CD4-positive, CD25-positive, alpha-beta regulatory T cell (primary cell): ENCODE measurements at regions not wholly inside any gene's neighbourhood (a gene's known extent, or its start where the extent isn't known, plus 50 kb on each side); places are given as distances from the start of the nearest gene placed in this dataset.

Experiments used
- ATAC-seq, 2 donors: fragments of 150-1000 bp; cut with Tn5 transposase; one replicate each; pipeline ENCODE4 v1.10.0; 2021; ENCODE audit warnings: low read depth in 2 of 2, moderate number of reproducible peaks in 2 of 2, moderate library complexity in 1 of 2
- DNase-seq, 3 donors: peaks; one replicate each; pipeline versions ENCODE4 v3.0.0 to v3.0.0-alpha.2; 2012 to 2022; ENCODE audit warnings: mixed read lengths in 1 of 3
- H3K27ac ChIP-seq: one replicate; pipeline ENCODE4 v1.7.0; 2013; ENCODE audit warnings: mild to moderate bottlenecking, low read length; ENCODE audit not compliant: insufficient read depth, poor library complexity, severe bottlenecking
- H3K27me3 ChIP-seq: one replicate; pipeline ENCODE4 v1.7.0; 2013; ENCODE audit warnings: low read length; ENCODE audit not compliant: control insufficient read depth, insufficient read depth
- H3K36me3 ChIP-seq: one replicate; pipeline ENCODE4 v1.7.0; 2013; ENCODE audit warnings: mild to moderate bottlenecking, low read length, moderate library complexity; ENCODE audit not compliant: control insufficient read depth, insufficient read depth
- H3K4me1 ChIP-seq: 2 replicates; pipeline ENCODE4 v1.7.0; 2013; ENCODE audit warnings: mild to moderate bottlenecking, low read length; ENCODE audit not compliant: insufficient read depth, control insufficient read depth, poor library complexity, severe bottlenecking
- H3K4me3 ChIP-seq: one replicate; pipeline ENCODE4 v1.7.0; 2013; ENCODE audit warnings: low read depth, mild to moderate bottlenecking, low read length, moderate library complexity
- H3K9me3 ChIP-seq, 2 experiments: 1 replicate in 1 of 2; 2 replicates in 1 of 2; pipeline ENCODE4 v1.7.0; 2013; ENCODE audit warnings: low read length in 2 of 2, mild to moderate bottlenecking in 1 of 2, moderate library complexity in 1 of 2; ENCODE audit not compliant: control insufficient read depth in 2 of 2
- H3K27ac Mint-ChIP-seq, 3 donors: one replicate each; pipeline ENCODE4 v1.8.0; 2020 to 2022; ENCODE audit warnings: mild to moderate bottlenecking in 3 of 3, mixed read lengths in 3 of 3, moderate library complexity in 2 of 3
- H3K27me3 Mint-ChIP-seq: one replicate; pipeline ENCODE4 v1.8.0; 2022; ENCODE audit warnings: mild to moderate bottlenecking, mixed read lengths
- H3K36me3 Mint-ChIP-seq: one replicate; pipeline ENCODE4 v1.8.0; 2020; ENCODE audit warnings: mixed read lengths
- H3K4me1 Mint-ChIP-seq, 4 donors: one replicate each; pipeline ENCODE4 v1.8.0; 2020 to 2022; ENCODE audit warnings: mixed read lengths in 4 of 4, mild to moderate bottlenecking in 1 of 4
- H3K4me3 Mint-ChIP-seq, 4 donors: one replicate each; pipeline ENCODE4 v1.8.0; 2020 to 2022; ENCODE audit warnings: mild to moderate bottlenecking in 4 of 4, mixed read lengths in 4 of 4, moderate library complexity in 3 of 4
- H3K9me3 Mint-ChIP-seq, 7 donors: one replicate each; pipeline ENCODE4 v1.8.0; 2020 to 2022; ENCODE audit warnings: mixed read lengths in 7 of 7, mild to moderate bottlenecking in 3 of 7, moderate library complexity in 2 of 7

DNA sequence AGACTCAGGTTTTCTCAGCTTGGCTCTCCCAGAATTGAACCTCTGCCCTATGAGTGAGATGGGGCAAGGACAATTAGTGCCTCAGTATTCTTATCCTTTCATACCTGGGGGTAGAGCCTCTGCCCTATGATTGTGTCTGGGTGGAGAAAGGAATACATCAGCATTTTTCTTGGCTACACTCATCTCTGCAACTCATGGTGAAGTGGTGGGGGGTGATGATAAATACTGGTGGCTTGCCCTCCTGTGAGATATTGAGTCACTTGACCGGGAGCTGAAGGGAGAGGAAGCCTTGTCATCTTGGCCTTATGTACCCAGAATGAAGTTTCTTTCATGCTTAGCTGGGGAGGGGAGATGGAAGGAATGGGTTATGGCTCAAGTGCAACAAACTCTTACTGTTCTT, 71.3 kb upstream of the ENOX2 start:
- Histone ChIP-seq H3K36me3 (no peaks in the 10 kb centered on the region), H3K4me3 (no peak overlapping the region), H3K4me1 (no peaks in the 10 kb centered on the region), H3K27ac (no peak overlapping the region), H3K27me3 (peaks cover 2% of the 10 kb centered on the region), H3K9me3 (no peaks in the 10 kb centered on the region)
- H3K27me3 Mint-ChIP-seq, result peaks cover 5% of the 10 kb centered on the region
- H3K4me1 Mint-ChIP-seq, result no peaks in the 10 kb centered on the region
- no peak for ATAC-seq
- no peak for DNase-seq
- no peaks in the 10 kb centered on the region for H3K9me3 Mint-ChIP-seq
- no peak overlapping the region for H3K27ac Mint-ChIP-seq
- H3K4me3 Mint-ChIP-seq, result no peak overlapping the region
- no peaks in the 10 kb centered on the region for H3K36me3 Mint-ChIP-seq

DNA sequence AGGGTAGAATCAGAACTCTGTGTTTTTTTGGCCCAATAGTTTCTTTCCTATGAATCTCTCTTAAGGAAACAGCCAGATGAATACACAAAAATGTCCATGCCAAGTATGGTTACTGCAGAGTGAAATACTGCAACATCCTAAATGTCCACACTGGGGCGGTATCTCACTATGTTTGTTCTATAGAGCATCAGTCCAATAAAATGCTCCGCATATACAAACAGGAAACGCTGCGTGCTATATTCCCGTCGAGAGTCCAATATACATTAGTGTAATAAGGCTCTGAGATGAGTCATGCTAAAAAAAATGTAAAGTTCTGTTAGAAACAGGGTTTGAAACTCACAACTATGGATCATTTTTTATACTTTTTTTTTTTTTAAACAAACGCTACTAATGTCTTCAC, 72.9 kb upstream of the ENOX2 start:
- no peaks in the 10 kb centered on the region for H3K9me3 Mint-ChIP-seq

DNA sequence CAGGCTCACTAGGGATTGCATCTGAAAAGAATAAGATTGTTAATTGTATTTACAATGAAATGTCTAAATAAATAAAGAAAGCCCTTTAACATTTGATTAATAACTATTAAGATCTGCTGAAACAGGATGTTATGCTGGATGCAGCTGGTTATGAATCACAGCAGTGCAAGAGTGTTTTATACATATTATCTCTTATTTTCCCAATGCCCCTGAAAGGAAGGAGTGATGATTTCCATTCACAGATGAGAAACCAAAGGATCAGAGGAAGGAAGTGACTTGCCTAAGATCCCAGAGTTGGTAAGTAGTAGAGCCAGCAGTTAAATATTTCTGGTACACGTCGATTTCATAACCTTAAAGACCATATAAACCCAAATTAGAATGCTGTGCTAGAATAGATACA, 76.3 kb upstream of the ARHGAP36 start:
- no peak for DNase-seq
- H3K36me3 Mint-ChIP-seq, result no peaks in the 10 kb centered on the region
- no peak for ATAC-seq
- H3K27ac Mint-ChIP-seq, result no peak overlapping the region
- Histone ChIP-seq H3K27me3 (no peaks in the 10 kb centered on the region), H3K9me3 (no peaks in the 10 kb centered on the region), H3K4me1 (no peaks in the 10 kb centered on the region), H3K27ac (no peak overlapping the region), H3K36me3 (no peaks in the 10 kb centered on the region), H3K4me3 (no peak overlapping the region)
- H3K27me3 Mint-ChIP-seq, result peaks cover 4% of the 10 kb centered on the region
- H3K9me3 Mint-ChIP-seq, result peaks cover 0 to 2% (median 0%) of the 10 kb centered on the region in 7 donors
- no peak overlapping the region for H3K4me3 Mint-ChIP-seq
- H3K4me1 Mint-ChIP-seq, result no peaks in the 10 kb centered on the region

More for the DNA sequence above, 72.9 kb upstream of the ENOX2 start:
- H3K36me3 Mint-ChIP-seq, result no peaks in the 10 kb centered on the region
- Histone ChIP-seq H3K4me1 (no peaks in the 10 kb centered on the region), H3K27ac (no peak overlapping the region), H3K27me3 (peaks cover 2% of the 10 kb centered on the region), H3K4me3 (no peak overlapping the region), H3K36me3 (no peaks in the 10 kb centered on the region), H3K9me3 (no peaks in the 10 kb centered on the region)
- no peak overlapping the region for H3K4me3 Mint-ChIP-seq
- no peaks in the 10 kb centered on the region for H3K4me1 Mint-ChIP-seq
- DNase-seq, result peak in 2 of 3 donors; percentile 10 to 32
- no peak for ATAC-seq
- H3K27me3 Mint-ChIP-seq, result peaks cover 5% of the 10 kb centered on the region
- H3K27ac Mint-ChIP-seq, result no peak overlapping the region

DNA sequence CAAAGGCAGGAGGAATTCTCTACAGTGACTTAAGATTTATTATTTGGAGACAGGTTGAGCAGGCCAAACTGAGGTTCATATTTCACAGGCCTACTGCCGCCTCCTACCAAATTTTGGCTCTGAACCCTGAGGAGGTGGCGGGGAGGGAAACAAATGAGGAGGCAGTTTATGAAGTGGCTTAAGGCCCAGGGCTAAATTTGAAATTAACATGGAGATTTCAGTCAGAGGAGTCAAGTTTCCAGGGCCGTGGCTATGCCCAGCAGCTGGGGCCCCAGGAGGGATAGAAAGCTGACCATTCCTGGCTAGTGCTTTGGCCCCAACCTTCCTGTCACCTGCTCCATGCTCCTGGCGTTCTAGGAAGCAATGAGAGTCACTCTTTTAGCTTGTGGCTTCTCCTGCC, 73.4 kb upstream of the ARHGAP36 start:
- H3K9me3 ChIP-seq, result no peaks in the 10 kb centered on the region
- no peak overlapping the region for H3K4me3 ChIP-seq
- H3K27ac ChIP-seq, result no peak overlapping the region
- H3K27ac Mint-ChIP-seq, result no peak overlapping the region
- no peaks in the 10 kb centered on the region for H3K4me1 Mint-ChIP-seq
- peaks cover 4% of the 10 kb centered on the region for H3K27me3 Mint-ChIP-seq
- H3K4me1 ChIP-seq, result no peaks in the 10 kb centered on the region
- no peaks in the 10 kb centered on the region for H3K36me3 Mint-ChIP-seq
- peaks cover 2% of the 10 kb centered on the region for H3K27me3 ChIP-seq
- no peaks in the 10 kb centered on the region for H3K36me3 ChIP-seq
- no peak for ATAC-seq
- DNase-seq, result no peak
- no peak overlapping the region for H3K4me3 Mint-ChIP-seq
- H3K9me3 Mint-ChIP-seq, result peaks cover 0 to 2% (median 0%) of the 10 kb centered on the region in 7 donors

DNA sequence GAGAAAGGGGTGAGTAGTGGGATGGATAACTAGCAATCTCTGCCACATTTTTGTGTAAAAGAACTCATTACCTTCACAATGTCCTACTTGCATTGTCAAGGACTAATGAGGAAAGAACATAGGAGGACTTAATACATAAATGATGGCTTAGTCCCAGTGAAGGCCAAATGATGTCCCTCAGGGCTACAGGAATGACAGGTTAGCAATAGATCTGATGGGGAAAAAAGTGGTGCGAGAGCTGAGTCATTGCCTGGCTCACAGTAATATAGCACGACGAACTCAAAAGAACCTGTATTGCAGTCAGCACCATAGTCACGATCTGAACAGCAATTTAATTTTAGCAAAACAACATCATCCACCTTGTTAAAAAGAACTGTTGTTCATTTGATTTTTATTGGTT, 70.9 kb upstream of the ARHGAP36 start:
- H3K4me3 ChIP-seq, result no peak overlapping the region
- H3K36me3 ChIP-seq, result no peaks in the 10 kb centered on the region
- Mint-ChIP-seq H3K36me3 (no peaks in the 10 kb centered on the region), H3K27me3 (peaks cover 8% of the 10 kb centered on the region), H3K4me3 (no peak overlapping the region), H3K27ac (no peak overlapping the region), H3K4me1 (no peaks in the 10 kb centered on the region), H3K9me3 (peaks cover 0 to 2% (median 0%) of the 10 kb centered on the region in 7 donors)
- no peak overlapping the region for H3K27ac ChIP-seq
- H3K27me3 ChIP-seq, result peaks cover 2% of the 10 kb centered on the region
- DNase-seq (no peak), ATAC-seq (no peak)
- H3K4me1 ChIP-seq, result no peaks in the 10 kb centered on the region
- H3K9me3 ChIP-seq, result no peaks in the 10 kb centered on the region

DNA sequence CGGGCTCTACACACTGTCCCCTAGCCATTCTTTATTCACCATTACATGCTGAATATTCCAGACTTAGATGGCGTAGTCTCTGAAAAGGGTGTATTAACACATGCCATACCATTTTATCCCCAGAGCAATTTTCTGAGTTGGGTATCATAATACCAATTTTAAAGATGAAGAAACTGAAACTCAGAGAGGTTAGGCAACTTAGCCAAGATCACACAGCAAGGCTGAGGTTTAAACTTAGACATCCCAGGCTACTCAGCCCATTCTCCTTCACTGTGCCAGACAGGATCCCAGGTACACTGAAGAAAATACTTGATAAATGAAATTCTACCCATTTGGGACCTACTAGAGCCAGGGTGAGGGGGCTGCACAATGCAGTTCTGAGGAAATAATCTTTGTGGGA, 67.4 kb upstream of the ARHGAP36 start:
- DNase-seq (no peak), ATAC-seq (no peak)
- no peaks in the 10 kb centered on the region for H3K36me3 ChIP-seq
- no peaks in the 10 kb centered on the region for H3K4me1 Mint-ChIP-seq
- H3K27me3 Mint-ChIP-seq, result peaks cover 6% of the 10 kb centered on the region
- no peaks in the 10 kb centered on the region for H3K9me3 ChIP-seq
- no peak overlapping the region for H3K27ac ChIP-seq
- H3K4me3 ChIP-seq, result no peak overlapping the region
- H3K4me3 Mint-ChIP-seq, result no peak overlapping the region
- H3K36me3 Mint-ChIP-seq, result no peaks in the 10 kb centered on the region
- H3K27me3 ChIP-seq, result peaks cover 2% of the 10 kb centered on the region
- H3K4me1 ChIP-seq, result no peaks in the 10 kb centered on the region
- no peak overlapping the region for H3K27ac Mint-ChIP-seq
- peaks cover 0 to 1% (median 0%) of the 10 kb centered on the region in 7 donors for H3K9me3 Mint-ChIP-seq

DNA sequence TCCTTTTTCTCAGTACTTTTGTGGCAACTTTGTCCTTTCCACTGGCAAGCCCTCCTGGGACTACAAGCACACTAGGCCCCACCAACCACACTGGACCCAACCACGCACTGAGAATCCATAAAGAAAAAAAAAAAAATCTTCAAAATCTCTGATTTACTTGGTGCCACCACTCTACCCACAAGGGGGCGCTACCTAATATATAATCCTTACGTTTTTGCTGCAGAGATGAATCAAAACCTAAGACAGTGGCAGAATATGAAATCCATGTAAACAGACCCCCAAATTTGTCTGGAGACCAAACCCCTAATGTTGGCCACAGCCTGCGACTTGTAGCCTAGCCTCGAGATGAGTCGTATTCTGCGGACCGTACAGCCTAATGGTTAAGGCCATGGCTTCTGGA, 63.5 kb upstream of the ARHGAP36 start:
- no peaks in the 10 kb centered on the region for H3K27me3 ChIP-seq
- Mint-ChIP-seq H3K4me3 (no peak overlapping the region), H3K4me1 (no peaks in the 10 kb centered on the region), H3K27me3 (peaks cover 6% of the 10 kb centered on the region), H3K27ac (no peak overlapping the region), H3K36me3 (no peaks in the 10 kb centered on the region), H3K9me3 (peaks cover 0 to 3% (median 0%) of the 10 kb centered on the region in 7 donors)
- no peaks in the 10 kb centered on the region for H3K9me3 ChIP-seq
- no peak overlapping the region for H3K4me3 ChIP-seq
- peak in 1 of 3 donors; percentile 23 for DNase-seq
- ATAC-seq, result no peak
- no peaks in the 10 kb centered on the region for H3K36me3 ChIP-seq
- no peaks in the 10 kb centered on the region for H3K4me1 ChIP-seq
- H3K27ac ChIP-seq, result no peak overlapping the region

DNA sequence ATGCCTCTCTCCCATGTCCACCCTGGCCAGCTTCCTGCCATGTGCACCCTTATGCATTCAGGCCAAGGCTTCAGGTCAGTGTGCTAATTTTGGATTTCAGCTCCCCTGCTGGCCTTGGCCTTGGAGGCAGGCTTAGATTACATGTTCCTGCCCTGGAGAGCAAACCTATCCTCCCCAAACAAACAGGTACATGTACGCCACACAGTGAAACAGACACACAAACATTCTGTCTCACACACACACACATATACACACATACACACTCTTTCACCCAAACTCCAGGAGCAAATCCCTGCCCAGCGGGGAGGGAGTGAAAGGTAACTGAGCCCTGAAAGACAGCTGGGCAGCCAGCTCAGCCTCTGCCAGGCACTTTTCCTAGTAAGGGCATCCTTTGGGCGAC, 62.7 kb upstream of the ARHGAP36 start:
- Histone ChIP-seq H3K27ac (no peak overlapping the region), H3K27me3 (no peaks in the 10 kb centered on the region), H3K9me3 (no peaks in the 10 kb centered on the region), H3K36me3 (no peaks in the 10 kb centered on the region), H3K4me3 (no peak overlapping the region), H3K4me1 (no peaks in the 10 kb centered on the region)
- no peak overlapping the region for H3K4me3 Mint-ChIP-seq
- H3K4me1 Mint-ChIP-seq, result no peaks in the 10 kb centered on the region
- H3K27me3 Mint-ChIP-seq, result peaks cover 8% of the 10 kb centered on the region
- DNase-seq, result no peak
- H3K9me3 Mint-ChIP-seq, result peaks cover 0 to 3% (median 0%) of the 10 kb centered on the region in 7 donors
- no peak overlapping the region for H3K27ac Mint-ChIP-seq
- no peak for ATAC-seq
- H3K36me3 Mint-ChIP-seq, result no peaks in the 10 kb centered on the region
